Mucosa of rectum (tissue), 2 donors: ENCODE measurements at regions not wholly inside any gene's neighbourhood (a gene's known extent, or its start where the extent isn't known, plus 50 kb on each side); places are given as distances from the start of the nearest gene placed in this dataset.

Experiments
- H3K27ac ChIP-seq, 2 donors: one replicate each; pipeline ENCODE4 v1.7.0; 2013; ENCODE audit warnings: inconsistent platforms in 2 of 2, low read depth in 2 of 2, low read length in 2 of 2
- H3K27me3 ChIP-seq, 2 donors: one replicate each; pipeline ENCODE4 v1.7.0; 2013; ENCODE audit warnings: low read length in 2 of 2; ENCODE audit not compliant: control insufficient read depth in 2 of 2, insufficient read depth in 2 of 2
- H3K36me3 ChIP-seq, 2 donors: one replicate each; pipeline ENCODE4 v1.7.0; 2013; ENCODE audit warnings: low read length in 2 of 2; ENCODE audit not compliant: control insufficient read depth in 2 of 2, insufficient read depth in 2 of 2
- H3K4me1 ChIP-seq, 2 donors: one replicate each; pipeline ENCODE4 v1.7.0; 2013; ENCODE audit warnings: low read length in 2 of 2, mild to moderate bottlenecking in 1 of 2; ENCODE audit not compliant: control insufficient read depth in 2 of 2, insufficient read depth in 2 of 2
- H3K4me3 ChIP-seq, 2 donors: one replicate each; pipeline ENCODE4 v1.7.0; 2013; ENCODE audit warnings: low read length in 2 of 2
- H3K9ac ChIP-seq, 2 donors: one replicate each; pipeline ENCODE4 v1.7.0; 2013; ENCODE audit warnings: low read length in 2 of 2, low read depth in 1 of 2, mild to moderate bottlenecking in 1 of 2
- H3K9me3 ChIP-seq, 2 donors: one replicate each; pipeline ENCODE4 v1.7.0; 2013; ENCODE audit warnings: low read length in 2 of 2; ENCODE audit not compliant: control insufficient read depth in 2 of 2
- donor health status: healthy.
- donor health status: Normal muscosa, but diverticular disease.

- Histone ChIP-seq H3K27ac (no peak overlapping the region), H3K27me3 (no peaks in the 10 kb centered on the region), H3K9ac (no peak overlapping the region), H3K4me1 (no peaks in the 10 kb centered on the region), H3K36me3 (no peaks in the 10 kb centered on the region), H3K9me3 (no peaks in the 10 kb centered on the region), H3K4me3 (no peak overlapping the region)
These were observed 877.0 kb downstream of the EFNB2 start for GRCh38 chr13:105658431-105658830.

GRCh38 chr13:105655046-105655445 lies 880.4 kb downstream of the EFNB2 start:
- Histone ChIP-seq H3K9me3 (no peaks in the 10 kb centered on the region), H3K27ac (no peak overlapping the region), H3K9ac (no peak overlapping the region), H3K27me3 (no peaks in the 10 kb centered on the region), H3K4me1 (no peaks in the 10 kb centered on the region), H3K36me3 (no peaks in the 10 kb centered on the region), H3K4me3 (no peak overlapping the region)

GRCh38 chr13:105643966-105644365 lies 891.5 kb downstream of the EFNB2 start:
- Histone ChIP-seq H3K27me3 (no peaks in the 10 kb centered on the region), H3K27ac (no peak overlapping the region), H3K9me3 (no peaks in the 10 kb centered on the region), H3K9ac (no peak overlapping the region), H3K36me3 (no peaks in the 10 kb centered on the region), H3K4me1 (no peaks in the 10 kb centered on the region), H3K4me3 (no peak overlapping the region)

GRCh38 chr13:105642511-105642958 lies 892.9 kb downstream of the EFNB2 start:
- H3K27me3 ChIP-seq, result no peaks in the 10 kb centered on the region
- no peak overlapping the region for H3K4me3 ChIP-seq
- no peak overlapping the region for H3K9ac ChIP-seq
- H3K9me3 ChIP-seq, result no peaks in the 10 kb centered on the region
- H3K4me1 ChIP-seq, result no peaks in the 10 kb centered on the region
- H3K36me3 ChIP-seq, result no peaks in the 10 kb centered on the region
- H3K27ac ChIP-seq, result no peak overlapping the region

- Histone ChIP-seq H3K36me3 (no peaks in the 10 kb centered on the region), H3K9me3 (no peaks in the 10 kb centered on the region), H3K4me1 (no peaks in the 10 kb centered on the region), H3K4me3 (no peak overlapping the region), H3K9ac (no peak overlapping the region), H3K27me3 (no peaks in the 10 kb centered on the region), H3K27ac (no peak overlapping the region)
These were observed 894.3 kb downstream of the EFNB2 start for GRCh38 chr13:105641121-105641520.

DNA sequence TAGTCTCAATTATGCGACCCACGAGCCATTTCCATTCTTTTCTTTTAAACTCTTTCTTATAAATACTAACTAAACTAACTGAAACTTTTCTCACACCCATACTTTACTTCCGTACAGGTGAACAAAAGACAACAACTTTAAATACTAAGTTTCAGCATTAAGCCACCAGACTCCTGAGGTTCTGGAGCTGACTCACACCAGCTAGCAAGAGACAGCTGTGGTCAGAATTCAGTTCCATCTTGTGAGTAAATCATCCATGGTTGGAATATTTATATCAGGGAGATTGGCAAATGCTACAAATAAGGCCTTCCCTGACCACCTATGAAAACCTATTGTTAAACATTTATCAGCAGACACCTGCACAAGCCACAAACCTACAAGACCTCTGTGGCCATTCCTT lies 897.0 kb downstream of the EFNB2 start:
- Histone ChIP-seq H3K9ac (no peak overlapping the region), H3K27me3 (no peaks in the 10 kb centered on the region), H3K36me3 (no peaks in the 10 kb centered on the region), H3K27ac (no peak overlapping the region), H3K9me3 (no peaks in the 10 kb centered on the region), H3K4me1 (no peaks in the 10 kb centered on the region), H3K4me3 (no peak overlapping the region)

GRCh38 chr13:105634059-105634458 lies 901.4 kb downstream of the EFNB2 start:
- Histone ChIP-seq H3K4me3 (no peak overlapping the region), H3K9me3 (no peaks in the 10 kb centered on the region), H3K4me1 (no peaks in the 10 kb centered on the region), H3K27ac (no peak overlapping the region), H3K9ac (no peak overlapping the region), H3K36me3 (no peaks in the 10 kb centered on the region), H3K27me3 (no peaks in the 10 kb centered on the region)

DNA sequence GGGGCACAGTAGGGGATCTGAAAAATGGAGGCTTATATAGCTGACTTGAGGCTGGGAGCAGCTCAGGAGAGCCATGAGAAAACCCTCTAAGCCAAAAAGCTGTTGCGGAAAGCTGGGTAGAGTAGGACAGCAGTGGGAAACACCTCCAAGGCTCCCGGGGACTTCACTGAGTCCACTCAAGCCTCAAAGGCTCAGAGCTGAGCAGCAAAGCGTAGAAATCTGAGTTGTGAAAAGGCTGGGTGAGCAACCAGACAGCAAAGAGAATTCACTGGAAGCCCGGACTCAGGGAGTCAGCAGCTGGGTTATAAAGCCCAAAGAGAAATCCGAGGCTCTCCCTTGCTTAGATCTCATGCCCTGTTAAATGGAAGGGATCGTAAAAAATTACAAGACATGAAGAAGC lies 905.0 kb downstream of the EFNB2 start:
- no peaks in the 10 kb centered on the region for H3K36me3 ChIP-seq
- no peak overlapping the region for H3K4me3 ChIP-seq
- no peaks in the 10 kb centered on the region for H3K9me3 ChIP-seq
- H3K4me1 ChIP-seq, result no peaks in the 10 kb centered on the region
- no peak overlapping the region for H3K9ac ChIP-seq
- H3K27ac ChIP-seq, result no peak overlapping the region
- no peaks in the 10 kb centered on the region for H3K27me3 ChIP-seq

- H3K4me1 ChIP-seq, result no peaks in the 10 kb centered on the region
- no peaks in the 10 kb centered on the region for H3K27me3 ChIP-seq
- H3K36me3 ChIP-seq, result no peaks in the 10 kb centered on the region
- H3K4me3 ChIP-seq, result no peak overlapping the region
- no peaks in the 10 kb centered on the region for H3K9me3 ChIP-seq
- no peak overlapping the region for H3K9ac ChIP-seq
- H3K27ac ChIP-seq, result no peak overlapping the region
These were observed 908.2 kb downstream of the EFNB2 start for GRCh38 chr13:105627270-105627669.

- Histone ChIP-seq H3K27me3 (no peaks in the 10 kb centered on the region), H3K4me3 (no peak overlapping the region), H3K4me1 (no peaks in the 10 kb centered on the region), H3K36me3 (no peaks in the 10 kb centered on the region), H3K27ac (no peak overlapping the region), H3K9ac (no peak overlapping the region), H3K9me3 (no peaks in the 10 kb centered on the region)
These were observed 909.8 kb downstream of the EFNB2 start for GRCh38 chr13:105625691-105626090.
